ENCODE measurements at regions not wholly inside any gene's neighbourhood (a gene's known extent, or its start where the extent isn't known, plus 50 kb on each side); places are given as distances from the start of the nearest gene placed in this dataset.

GRCh38 chr5:116361171-116361967 lies 213.3 kb downstream of the SEMA6A start:
- DNase-seq = no peak

GRCh38 chr5:116360008-116360853 lies 214.4 kb downstream of the SEMA6A start:
- no peak for DNase-seq

GRCh38 chr5:116359592-116359991 lies 215.0 kb downstream of the SEMA6A start:
- no peak for DNase-seq

DNA sequence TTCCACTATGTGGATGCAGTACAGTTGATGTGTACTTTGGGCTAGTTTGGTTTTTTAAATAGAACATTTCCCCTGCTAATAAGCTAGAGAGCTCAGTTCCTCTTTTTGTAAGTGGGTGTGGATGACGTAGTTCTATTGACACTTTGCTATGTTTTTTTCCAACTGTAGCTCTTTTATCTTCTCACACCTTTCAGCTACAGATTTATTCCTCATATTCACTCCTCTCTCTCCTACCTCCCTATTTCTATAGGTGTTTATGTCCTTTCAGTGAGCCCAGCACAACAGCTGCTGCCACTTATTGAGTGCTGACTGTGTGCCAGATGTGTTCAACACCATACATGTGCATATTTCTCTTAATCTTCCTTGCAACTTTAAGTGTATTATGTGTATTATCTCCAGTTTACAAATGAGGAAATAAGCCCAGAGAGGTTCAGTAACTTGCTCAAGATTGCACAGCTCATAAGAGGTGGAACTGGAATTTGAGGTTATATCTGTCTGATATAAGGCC lies 215.7 kb downstream of the SEMA6A start:
- no peak for DNase-seq

- no peak for DNase-seq
Measured at GRCh38 chr5:116358015-116358523, 216.6 kb downstream of the SEMA6A start.

DNA sequence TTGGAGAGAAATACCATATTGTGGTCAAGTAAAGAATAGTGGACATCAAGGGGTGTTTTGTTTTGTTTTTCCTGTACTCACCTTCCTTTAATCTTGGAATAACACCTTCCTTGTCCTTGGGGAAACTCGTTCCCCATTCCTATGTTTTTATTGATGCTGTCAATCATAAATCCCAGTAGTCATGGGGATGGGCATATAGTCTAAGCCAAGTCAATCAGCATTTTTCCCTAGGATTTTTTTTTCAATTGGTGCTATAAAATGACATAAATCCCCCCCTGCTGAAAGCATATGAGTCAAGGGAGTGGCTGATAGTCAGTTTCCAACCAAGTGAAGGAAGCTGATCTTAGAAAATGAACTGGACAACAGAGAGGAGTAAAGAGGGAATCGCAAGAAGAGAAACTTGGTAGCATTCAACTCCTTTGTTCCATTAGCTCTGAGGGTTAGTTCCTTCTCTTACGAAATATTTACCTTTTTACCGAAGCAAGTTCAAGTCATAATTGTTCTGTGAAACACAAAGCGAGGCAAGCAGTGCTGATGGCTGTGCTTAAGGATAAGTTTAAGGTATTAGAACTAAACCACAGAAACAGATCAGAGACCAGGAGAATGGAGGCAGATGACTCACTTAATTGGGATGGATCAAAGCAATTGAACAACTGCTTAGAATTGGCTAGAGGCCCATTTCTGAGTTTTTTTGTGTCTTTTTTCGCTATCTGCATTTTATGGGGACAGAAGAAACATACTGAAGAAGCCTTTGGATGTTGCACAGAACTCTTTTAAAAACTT lies 218.6 kb downstream of the SEMA6A start:
- DNase-seq = no peak

GRCh38 chr5:116354699-116355098 lies 219.9 kb downstream of the SEMA6A start:
- DNase-seq = no peak

DNA sequence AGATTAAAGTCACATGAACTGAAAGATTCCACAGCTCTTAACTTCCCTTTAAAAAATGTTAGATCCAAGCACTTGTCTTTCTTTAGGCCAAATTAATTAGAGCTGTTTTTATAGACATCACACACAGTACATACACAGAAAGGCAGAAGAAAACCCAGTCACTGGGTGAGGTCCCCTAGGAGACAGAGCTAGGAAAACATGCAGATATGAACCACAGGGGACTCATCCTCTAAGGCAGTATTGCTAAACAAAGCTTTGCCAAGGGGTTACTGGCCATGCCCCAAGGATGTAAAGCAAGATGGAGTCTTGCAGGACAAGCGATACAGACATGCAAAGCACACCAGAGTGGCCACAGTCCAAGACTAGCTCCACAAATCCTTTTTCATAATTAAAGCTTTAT lies 227.0 kb downstream of the SEMA6A start:
- no peak for DNase-seq

GRCh38 chr5:116343961-116344360 lies 230.7 kb downstream of the SEMA6A start:
- no peak for DNase-seq
